ENCODE measurements at regions not wholly inside any gene's neighbourhood (a gene's known extent, or its start where the extent isn't known, plus 50 kb on each side); places are given as distances from the start of the nearest gene placed in this dataset.
"Not testable (repeated sequence)": the region's sequence is repeated elsewhere in the genome, so short reads cannot be mapped to it uniquely, and the experiment has no call there.

DNA sequence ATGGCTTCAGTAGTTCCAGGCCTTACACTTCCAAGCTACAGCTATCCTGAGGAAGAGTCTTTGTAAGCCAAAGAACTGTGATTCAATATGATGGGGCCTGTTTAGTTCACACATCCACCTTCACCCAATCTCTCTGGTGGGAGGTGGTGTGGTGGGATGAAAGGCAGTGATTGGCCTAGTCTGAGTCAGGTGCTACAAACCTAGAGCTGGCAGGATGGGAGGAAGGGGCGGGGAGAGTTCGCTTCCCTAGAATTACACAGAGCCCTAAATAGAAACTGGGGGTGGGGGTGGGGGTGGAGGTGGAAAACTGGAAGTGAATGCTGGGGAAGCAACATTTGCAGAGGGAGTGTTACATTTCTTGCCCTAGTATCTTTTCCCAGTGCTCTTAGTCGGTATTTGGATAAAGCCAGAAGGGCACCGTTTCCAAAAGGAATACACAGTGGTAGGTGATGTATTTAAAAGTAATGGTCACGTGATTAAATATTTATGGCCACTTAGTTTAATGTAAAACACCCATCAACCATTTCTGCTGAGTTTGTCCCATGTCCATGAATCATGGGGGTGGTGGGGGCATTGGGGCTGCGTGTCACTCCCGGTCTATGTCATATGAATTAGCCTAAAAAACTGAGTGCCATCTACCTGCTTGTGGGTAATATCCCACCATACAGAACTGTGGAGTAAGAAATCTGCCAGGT, 247.6 kb upstream of the PROK2 start:
- no peak for DNase-seq

DNA sequence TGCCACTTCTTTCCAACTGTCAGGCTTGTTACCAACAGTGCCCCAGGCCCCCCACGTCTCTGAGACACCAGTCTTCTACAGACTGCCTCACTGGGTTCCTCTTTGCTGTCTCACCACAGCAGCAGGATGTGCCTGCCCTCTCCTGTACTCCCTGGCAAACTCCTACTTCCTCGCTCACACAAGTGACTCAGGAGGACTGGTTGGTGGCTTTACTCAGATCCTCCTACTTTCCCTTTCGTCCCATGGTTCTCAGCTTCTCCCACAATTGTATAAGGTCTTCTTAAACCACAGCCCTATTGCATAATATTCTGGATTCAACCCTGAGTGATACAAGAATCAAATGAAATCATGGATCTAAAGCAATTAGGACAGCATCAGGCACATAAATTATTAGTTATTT, 246.6 kb upstream of the PROK2 start:
- no peak for DNase-seq

DNA sequence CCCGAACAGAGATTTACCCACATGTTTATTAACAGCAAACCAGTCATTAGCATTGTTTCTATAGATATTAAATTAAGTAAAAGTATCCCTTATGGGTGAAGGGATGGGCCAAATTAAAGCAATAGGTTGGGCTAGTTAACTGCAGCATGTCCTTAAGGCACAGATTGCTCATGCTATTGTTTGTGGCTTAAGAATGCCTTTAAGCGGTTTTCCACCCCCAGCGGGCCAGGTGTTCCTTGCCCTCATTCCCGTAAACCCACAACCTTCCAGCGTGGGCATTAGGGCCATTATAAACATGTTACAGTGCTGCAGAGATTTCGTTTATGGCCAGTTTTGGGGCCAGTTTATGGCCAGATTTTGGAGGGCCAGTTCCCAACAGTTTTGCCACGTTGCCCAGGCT, 245.3 kb upstream of the PROK2 start:
- DNase-seq: not testable (repeated sequence)

DNA sequence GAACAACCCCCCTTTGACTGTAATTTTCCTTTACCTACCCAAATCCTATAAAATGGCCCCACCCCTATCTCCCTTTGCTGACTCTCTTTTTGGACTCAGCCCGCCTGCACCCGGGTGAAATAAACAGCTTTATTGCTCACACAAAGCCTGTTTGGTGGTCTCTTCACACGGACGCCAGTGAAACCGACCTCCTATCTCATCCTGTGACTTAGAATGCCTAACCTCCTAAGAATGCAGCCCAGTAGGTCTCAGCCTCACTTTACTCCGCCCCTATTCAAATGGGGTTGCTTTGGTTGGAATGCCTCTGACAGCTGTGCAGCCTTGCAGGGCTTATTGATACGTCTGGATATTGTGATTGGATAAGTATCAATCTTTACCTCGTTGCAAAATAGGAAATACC, 243.8 kb upstream of the PROK2 start:
- DNase-seq: not testable (repeated sequence)

DNA sequence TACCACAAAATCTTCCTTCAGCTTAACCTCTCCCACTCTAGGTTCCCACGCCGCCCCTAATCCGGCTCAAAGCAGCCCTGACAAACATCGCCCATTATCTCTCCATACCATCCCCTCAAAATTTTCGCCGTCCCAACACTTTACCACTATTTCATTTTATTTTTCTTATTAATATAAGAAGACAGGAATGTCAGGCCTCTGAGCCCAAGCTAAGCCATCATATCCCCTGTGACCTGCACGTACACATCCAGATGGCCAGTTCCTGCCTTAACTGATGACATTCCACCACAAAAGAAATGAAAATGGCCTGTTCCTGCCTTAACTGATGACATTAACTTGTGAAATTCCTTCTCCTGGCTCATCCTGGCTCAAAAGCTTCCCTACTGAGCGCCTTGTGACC, 243.4 kb upstream of the PROK2 start:
- not testable (repeated sequence) for DNase-seq

DNA sequence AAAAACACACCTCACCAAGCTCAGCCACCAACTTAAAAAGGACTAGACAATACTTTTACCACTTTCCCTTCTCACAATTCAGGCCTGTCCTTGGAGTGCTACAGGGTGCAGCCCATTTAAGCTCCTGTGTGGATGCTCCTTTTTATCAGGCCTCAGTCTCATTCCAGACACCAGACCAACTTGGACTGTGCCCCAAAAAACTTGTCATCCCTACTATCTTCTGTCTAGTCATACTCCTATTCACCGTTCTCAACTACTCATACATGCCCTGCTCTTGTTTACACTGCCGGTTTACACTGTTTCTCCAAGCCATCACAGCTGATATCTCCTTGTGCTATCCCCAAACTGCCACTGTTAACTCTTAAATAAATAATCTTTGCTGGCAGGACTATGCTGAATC, 242.8 kb upstream of the PROK2 start:
- DNase-seq: not testable (repeated sequence)

DNA sequence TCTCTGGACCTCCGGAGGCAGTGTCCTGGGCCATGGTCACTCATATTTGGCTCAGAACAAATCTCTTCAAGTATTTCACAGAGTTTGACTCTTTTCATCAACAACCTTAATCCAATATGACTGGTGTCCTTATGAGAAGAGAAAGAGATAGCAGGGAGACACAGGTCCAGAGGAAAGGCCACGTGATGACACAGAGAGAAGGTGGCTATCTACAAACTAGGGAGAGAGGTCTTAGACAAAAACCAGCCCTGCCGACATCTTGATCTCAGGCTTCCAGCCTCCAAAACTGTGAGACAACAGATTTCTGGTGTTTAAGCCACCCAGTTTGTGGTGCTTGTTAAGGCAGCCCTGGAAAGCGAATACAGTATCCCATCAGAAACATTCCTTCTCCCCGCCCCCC, 237.1 kb upstream of the PROK2 start:
- no peak for DNase-seq

DNA sequence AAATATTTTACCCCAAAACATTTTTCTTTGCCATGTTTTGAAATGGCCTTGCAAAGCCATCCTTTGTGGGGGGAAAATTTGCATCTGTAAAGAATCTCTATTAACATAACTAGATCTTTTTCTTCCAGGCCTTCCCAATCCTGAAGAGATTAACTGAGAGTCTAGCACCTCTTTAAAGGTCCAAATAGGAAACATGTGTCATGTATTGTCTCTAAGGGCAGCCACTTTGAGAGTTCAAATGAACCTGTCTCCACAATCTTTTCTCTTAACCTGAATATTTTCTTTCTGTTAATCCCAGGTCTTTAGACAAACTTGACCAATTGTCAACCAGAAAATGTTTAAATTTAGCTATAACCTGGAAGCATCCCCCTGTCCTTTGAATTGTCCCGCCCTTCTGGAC, 236.6 kb upstream of the PROK2 start:
- no peak for DNase-seq

DNA sequence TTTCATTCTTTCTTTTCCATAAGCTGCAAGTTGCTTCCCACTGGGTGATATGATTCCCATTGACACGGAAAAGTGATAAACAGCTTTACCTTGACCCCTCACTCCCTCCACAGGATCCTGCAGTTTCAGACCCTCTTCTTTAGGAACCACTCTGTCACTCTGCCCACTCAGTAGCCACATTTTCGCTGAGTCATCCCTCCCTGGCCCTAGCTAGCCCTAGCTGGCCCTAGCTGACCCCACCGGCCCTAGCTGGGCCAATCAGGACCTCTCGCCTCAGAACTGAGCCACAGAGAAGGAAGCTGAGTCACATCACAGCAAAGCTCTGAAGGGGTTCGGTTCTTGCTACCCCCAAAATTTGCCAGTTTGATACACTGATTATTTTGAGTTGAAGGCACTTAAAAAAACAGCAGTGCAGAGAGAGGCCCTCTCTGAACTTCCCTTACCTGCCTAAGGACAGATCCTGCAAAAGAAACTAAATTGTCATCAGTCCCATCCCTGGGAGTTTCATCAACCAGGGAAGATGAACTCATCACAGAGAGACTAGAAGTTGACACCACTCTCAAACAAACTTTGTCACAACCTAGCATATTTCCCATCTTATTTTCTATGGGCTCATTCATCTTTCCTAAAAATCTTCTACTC, 233.5 kb upstream of the PROK2 start:
- no peak for DNase-seq

DNA sequence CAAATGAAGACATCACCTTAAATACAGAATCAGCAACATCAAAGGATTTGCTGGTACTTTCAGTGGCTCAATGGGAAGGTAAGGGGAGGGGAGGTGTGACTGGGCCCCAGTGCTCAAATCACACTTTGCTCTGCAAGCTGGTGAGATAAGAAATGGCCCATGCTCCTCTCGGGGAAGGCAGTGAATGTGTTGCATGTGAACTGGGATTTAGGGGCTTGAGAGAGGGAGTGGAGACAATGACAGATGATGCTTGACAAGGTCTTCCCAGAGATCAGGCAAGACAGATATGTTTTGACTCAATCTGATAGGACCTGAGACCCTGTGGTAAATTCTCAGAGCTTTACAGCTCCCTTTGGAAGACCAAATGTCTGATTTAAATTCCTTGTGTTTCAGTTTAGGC, 233.0 kb upstream of the PROK2 start:
- DNase-seq: no peak

DNA sequence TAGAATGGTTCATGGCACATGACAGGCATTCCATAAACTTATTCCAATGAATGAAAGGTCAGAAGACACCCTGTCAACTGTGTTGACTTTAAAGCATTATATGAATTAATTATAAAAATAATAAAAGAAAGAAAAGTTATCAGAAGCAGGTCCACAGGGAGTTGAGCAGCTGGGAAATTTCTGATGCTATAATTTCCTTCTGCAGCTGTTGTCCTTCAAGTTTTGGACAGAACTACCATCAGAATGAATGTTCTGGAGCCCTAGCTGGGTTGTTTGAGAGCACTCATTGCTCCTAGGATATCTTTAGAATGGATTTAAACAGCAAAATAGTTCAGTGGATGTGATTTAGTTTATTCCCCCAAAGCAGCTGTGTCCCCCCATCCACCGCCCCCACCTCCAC, 232.4 kb upstream of the PROK2 start:
- DNase-seq: no peak

DNA sequence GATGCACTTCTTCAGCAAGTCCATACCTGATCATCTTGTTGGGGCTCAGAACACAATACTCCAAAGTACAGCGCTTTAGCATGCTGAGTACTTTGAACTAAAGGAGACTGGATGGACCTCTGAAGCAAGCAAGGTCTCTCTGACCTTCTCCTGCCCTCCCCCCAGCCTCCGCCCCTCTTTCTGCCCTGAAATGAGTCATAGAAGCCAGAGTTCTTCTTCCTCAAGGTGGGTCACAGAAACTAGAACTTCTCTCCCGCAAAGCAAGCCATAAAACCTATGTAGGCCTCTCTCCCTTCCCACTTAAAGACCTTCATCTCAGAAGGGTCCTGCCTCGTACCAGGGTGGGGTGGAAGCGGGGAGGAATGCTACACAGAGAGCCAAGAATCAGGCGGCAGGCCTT, 230.5 kb upstream of the PROK2 start:
- DNase-seq: no peak

DNA sequence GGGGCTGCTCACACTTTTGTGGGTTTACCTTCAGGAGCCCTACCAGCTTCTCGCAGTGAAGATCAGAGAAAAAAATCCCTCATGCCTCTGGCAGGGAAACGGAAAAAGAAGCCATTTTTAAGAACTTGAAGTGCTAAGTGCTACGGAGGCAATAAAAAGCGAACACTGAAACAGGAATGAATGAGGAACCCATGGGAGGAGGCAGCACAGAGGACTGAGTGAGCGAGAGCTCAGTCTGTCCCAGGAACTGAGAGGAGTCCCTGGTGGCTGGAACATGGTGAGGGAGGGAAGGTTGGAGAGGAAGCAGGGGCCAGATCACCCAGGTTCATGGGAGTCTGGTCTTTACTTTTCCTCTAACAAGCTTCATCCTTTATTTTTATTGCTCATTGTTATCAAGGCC, 228.1 kb upstream of the PROK2 start:
- DNase-seq: no peak

DNA sequence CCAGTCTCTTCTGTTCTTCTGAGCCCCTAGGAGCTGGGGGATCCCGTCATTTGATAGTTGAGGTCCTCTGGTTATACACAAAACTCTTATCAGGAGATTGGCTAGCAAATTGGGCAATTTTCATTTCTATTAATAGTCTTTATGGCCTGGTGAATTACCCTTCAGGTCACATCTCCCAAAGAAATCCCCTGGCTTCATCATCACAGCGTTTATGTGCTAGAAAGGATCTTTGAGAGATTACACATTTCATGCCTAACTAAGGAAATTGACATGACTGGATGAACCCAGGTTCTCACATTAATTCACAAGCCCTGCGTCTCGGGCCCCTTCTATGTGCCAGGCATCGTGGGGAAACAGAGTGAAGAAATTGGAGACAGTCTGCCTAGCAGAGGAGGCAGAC, 227.4 kb upstream of the PROK2 start:
- no peak for DNase-seq

DNA sequence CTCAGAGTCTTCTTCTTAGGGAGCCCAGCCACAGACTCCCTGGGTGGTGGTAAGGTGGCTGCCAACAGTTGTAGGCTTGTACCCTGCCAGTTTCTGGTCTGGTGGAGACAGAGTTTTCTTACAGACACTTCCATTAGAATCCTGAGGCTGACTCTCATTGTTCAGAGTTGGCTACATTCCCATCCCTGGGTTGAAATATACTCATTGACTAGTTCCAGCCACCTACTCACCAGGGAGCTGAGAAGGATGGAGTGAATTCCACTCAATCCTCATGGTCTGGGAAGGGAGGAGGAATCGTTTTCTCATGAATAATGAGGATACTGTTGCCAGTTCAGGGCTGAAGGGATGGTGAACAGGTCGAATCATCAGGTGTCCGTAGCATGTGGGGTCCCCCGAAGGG, 226.5 kb upstream of the PROK2 start:
- no peak for DNase-seq

DNA sequence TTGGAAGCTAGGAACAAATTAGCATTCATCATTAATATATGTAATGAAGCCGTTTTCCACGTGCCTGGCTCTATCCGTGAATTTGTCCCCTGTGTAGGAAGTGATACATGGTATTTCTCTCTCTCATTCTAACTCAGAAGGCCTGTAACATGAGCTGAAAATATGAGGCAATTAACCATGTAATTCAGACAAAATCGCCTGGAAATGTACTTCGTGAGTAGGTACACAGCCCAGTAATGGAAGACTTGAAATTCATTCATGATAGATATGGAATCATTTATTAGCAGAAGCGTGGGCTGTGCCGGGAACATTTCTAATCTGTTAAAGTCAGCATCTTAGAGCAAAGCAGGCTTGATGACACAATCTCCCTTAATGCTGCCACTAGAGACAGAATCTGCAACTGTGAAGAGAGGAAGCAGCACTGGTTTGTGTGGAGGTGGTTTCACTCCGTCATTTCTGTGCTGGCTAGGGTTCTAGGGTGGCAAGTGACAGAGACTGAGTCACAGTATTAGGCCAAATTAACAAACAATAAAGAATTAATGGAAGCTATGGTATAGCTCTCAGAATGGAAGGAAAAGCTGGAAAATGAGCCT, 225.0 kb upstream of the PROK2 start:
- no peak for DNase-seq

DNA sequence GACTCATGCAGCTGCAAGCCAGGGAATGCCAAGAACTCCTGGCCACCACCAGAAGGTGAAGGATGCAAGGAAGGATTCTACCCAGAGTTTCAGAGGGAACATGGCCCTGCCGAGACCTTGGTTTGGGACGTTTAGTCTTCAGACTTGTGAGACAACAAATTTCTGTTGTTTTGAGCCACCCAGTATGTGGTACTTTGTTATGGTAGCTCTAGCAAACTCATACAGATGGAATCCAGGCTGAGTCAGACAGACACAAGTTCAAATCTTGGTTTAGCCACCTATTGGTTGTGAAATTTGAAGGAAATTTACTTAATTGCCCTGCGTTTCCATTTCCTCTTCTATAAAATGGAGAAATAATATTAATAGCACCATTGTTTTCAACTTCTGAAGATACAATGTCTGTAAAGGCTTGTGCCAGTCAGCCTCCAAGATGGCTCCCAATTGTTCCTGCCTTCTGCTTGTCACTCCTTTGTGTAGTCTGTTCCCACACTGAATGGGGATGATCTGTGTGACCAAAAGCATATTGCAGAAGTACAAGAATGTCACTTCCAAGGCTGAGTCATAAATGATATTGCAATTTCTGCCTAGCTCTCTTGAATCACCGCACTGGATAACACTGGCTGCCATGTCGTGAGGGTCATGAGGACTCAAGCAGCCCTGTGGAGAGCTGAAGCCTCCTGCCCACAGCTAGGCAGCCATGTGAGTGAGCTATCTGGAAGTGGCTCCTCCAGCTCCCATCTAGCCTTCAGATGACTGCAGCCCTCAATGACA, 223.5 kb upstream of the PROK2 start:
- no peak for DNase-seq

DNA sequence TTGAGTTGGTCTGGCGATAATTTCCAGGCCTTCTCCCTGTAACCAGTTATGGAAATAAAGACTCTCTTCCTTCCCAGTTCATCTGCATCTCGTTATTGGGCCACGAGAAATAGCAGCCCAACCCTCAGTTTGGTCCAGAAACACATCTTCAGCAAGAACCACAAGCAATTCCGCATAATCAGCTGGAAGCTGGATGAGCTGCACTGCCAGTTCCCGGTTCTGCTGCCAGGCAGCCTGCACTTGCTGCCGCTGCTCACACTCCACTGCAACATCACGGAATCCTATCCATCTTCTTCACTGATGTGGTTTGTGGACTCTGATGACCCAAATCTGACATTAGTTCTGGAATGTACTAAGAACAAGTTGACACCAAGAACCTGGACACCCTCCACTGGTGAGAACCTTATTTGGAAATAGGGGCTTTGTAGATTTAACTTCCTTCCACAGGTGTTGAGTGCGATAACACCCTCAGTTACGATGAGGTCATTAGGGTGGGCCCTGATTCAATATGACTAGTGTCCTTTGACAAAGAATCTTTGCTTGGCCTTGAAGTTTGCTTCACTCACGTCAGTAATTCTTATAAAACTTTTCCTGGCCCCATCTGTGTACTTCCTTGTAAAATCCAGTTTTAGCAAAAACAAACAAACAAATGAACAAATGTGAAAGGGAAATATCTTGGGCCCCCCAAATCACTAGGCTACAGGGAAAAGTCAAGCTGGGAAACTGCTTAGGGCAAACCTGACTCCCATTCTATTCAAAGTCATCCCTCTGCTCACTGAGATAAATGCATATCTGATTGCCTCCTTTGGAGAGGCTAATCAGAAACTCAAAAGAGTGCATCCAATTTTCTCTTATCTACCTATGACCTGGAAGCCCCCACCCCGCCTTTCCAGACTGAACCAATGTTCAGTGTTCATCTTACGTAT, 221.9 kb upstream of the PROK2 start:
- DNase-seq: no peak

DNA sequence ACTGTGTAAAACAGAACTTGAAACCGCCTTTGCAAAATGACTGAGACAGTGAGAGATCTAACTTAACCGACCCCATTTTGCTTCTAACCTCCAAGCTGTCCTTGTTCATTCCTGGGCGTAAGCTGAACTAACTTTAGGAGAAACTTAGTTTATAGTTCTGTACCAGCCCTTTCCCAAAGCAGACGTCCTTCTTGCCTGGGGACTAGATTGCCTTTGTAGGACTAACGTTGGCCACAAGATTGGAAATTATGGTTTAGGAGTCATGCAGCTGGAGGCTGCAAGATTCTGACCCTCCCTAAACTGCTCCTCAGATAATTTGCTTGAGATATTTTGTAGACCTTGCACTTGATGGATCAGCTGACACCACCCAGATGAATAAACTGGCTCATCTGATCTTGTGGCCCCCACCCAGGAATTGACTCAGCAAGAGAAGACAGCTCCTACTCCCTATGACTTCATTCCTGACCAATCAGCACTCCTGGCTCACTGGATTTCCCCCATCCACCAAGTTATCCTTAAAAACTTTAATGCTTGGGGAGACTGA, 219.9 kb upstream of the PROK2 start:
- no peak for DNase-seq

DNA sequence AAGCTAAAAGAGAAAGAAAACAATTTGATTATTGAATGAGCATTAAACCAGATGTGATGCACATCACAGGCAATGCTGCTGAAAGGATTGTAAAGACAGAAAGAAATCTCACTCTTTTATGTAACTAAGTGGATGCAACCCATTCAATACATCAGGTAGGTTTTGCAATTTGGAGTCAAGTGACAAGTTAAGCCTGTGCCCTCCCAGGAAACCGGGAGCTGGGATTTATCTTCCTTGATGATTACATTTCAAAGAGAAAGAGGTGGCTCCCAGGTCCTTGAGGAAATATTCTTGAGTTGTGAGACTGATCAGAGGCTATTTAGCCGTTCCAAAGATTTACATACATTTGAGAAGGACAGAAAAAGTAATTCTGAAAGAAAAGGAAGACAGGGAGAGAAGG, 219.0 kb upstream of the PROK2 start:
- DNase-seq: no peak

DNA sequence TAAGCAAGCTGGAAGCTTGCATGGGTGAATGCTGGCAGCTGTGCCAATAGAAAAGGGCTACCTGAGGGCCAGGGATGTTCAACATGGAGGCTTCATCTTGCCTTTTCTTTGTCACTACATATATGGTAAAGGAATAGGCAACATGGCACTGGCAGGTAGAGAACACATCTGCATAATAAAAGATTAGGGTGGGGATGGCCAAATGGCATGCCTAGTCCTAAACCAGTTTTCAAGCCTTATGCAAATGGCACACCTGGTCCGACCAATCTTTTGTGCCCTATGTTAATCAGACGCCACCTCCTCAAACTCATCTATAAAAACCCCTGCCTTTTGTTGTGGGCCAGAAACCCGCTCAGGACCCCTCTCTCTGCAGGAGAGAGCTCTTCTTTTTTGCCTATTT, 216.8 kb upstream of the PROK2 start:
- DNase-seq: no peak

DNA sequence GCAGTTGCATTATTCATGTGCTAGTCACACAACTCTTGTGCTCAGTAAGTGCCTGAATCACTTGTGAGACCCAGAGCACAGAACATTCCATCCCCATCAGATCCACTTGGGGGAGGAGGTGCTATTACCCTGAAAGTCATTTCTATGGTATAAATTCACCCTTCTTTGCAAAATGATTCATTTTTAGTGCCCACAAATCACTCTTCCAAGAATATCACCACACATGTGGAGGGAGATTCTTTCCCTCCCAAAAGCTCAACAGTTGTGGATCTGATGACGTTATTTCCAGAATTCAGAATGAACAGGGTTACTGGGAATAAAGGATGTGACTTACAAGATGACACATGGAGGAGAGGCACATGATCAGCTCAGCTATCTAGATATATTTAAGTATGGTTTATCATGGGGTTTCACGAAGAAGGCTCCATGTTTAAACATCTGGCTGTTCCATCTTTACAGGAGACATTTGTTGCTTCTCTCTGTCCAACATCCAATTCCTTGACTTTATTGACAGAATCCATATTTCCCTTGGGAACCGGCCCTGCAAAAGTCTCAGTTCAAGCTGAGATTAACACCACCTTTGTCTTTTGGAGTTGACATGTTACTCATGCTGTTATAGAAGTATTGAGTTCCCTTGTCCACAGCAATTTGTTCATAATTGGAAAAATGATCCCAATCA, 214.2 kb upstream of the PROK2 start:
- DNase-seq: no peak
